Transverse colon (tissue), 4 donors: ENCODE measurements at regions not wholly inside any gene's neighbourhood (a gene's known extent, or its start where the extent isn't known, plus 50 kb on each side); places are given as distances from the start of the nearest gene placed in this dataset.
"Not testable (repeated sequence)": the region's sequence is repeated elsewhere in the genome, so short reads cannot be mapped to it uniquely, and the experiment has no call there.

Experiments used
- DNase-seq: peaks from one replicate; pipeline ENCODE4 v3.0.0-alpha.2; 2019
- H3K27ac ChIP-seq, 4 donors: fragments of 200-600 bp; sonication (generic); 2 replicates each; pipeline ENCODE4 v1.5.1; 2016 to 2018; ENCODE audit warnings: inconsistent platforms in 4 of 4
- H3K27me3 ChIP-seq: fragments of 200-600 bp; sonication (generic); 2 replicates; pipeline ENCODE4 v1.5.1; 2017; ENCODE audit warnings: inconsistent platforms
- H3K36me3 ChIP-seq, 4 donors: fragments of 200-600 bp; sonication (generic); 2 replicates each; pipeline ENCODE4 v1.5.1; 2017 to 2019; ENCODE audit warnings: inconsistent platforms in 4 of 4
- H3K4me1 ChIP-seq, 4 donors: fragments of 200-600 bp; sonication (generic); 2 replicates each; pipeline ENCODE4 v1.5.1; 2017 to 2020; ENCODE audit warnings: inconsistent platforms in 4 of 4
- H3K4me3 ChIP-seq, 4 donors: fragments of 200-600 bp; sonication (generic); 1 replicate in 1 of 4; 2 replicates in 3 of 4; pipeline versions ENCODE4 v1.5.1 to v1.6.1; 2017 to 2019; ENCODE audit warnings: inconsistent platforms in 4 of 4
- H3K9me3 ChIP-seq, 2 donors: fragments of 200-600 bp; sonication (generic); 2 replicates each; pipeline ENCODE4 v1.5.1; 2017 to 2019; ENCODE audit warnings: inconsistent platforms in 2 of 2
- WGBS, 2 donors: methylation state at CpG; one replicate each; pipeline ENCODE4 v1.1.5; 2018; ENCODE audit warnings: low coverage in 1 of 2; 5-methylcytosine and 5-hydroxymethylcytosine counted together
- in situ Hi-C, 4 donors: fragments of 200-750 bp; cut with MboI; loops; one replicate each; pipeline versions ENCODE4 v1.15.0 to v1.15.1; 2017; ENCODE audit warnings: low sequenced_read_pairs in 3 of 4, low pct_ligation_motif_present in 1 of 4, low pct_unique_long_range_greater_than_20kb in 1 of 4
- intact Hi-C: fragments of 100-400 bp; cut with DNase I; formaldehyde crosslinking; loops from one replicate; pipeline ENCODE4 v1.15.1; 2023; ENCODE audit warnings: low total_unique reads

DNA sequence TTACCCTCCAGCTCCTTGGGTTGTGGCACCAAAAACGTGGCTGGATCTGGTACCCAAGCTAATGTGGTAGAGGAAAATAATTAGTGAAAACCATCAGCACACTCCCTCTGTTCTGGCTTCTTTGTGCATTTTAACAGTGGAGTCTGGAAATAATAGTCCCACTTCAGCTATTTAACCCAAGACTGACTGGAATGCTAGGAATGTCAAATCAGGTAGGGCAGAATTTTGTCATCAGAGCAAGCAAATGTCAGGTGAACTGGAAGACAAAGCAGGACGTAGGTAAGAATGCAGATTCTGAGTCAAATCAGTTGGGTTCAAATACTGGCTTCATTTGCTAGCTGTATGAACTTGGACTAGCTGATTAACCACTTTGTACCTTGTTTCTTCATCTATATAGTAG, 144.0 kb upstream of the SPATA31A3 start:
- intact Hi-C loops, H3K36me3 ChIP-seq, H3K9me3 ChIP-seq, in situ Hi-C loops, H3K4me3 ChIP-seq, H3K27me3 ChIP-seq, H3K27ac ChIP-seq, H3K4me1 ChIP-seq, DNase-seq: not testable (repeated sequence)
- no CpG with 5 or more reads among the region's 2 CpGs for WGBS, 2 donors

DNA sequence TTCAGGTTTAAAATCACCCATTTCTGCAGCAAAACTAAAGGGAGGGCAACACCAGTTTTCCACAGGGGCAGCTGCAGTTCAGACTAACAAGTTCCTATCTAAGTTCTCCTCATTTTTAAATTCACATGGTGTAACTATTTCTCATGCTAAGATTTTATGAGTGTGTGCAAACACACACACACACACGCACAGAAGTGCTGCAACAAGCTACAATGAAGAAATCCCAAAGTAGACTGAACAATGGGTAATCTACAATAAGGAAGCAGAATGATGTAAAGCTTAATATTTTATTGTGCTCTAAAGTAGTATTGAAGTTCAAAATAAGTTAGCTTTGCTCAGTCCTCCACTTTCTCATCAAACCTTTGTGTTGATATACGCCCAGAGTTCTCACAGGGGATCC, 140.8 kb upstream of the SPATA31A3 start:
- H3K27me3 ChIP-seq, H3K9me3 ChIP-seq, in situ Hi-C loops, intact Hi-C loops, H3K36me3 ChIP-seq, H3K4me3 ChIP-seq, H3K27ac ChIP-seq, H3K4me1 ChIP-seq: not testable (repeated sequence)
- WGBS, 2 donors: 46 to 63% methylated on average over 1 of the region's 2 CpGs
- peak; percentile 16 for DNase-seq

DNA sequence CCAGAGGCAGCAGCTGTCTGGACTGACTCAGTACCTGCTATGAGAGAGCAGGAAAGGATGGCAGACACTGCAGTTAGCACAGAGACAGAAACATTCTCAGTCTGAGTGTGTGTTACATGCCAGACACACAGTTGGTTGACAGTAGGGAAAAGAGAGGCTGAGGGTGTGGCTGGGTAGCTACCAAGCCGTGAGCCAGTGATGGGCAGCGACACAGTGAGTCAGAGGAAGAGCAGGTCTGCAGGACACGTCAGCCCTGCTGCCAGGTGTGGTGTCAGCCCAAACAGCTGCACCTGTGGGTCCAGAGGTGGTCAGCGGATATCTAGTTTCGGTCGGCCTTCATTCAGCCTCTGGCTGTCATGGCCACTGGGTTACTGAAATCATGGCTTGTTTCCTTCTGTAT, 124.4 kb upstream of the SPATA31A3 start:
- H3K4me1 ChIP-seq, intact Hi-C loops, H3K36me3 ChIP-seq, H3K27me3 ChIP-seq, H3K27ac ChIP-seq, H3K4me3 ChIP-seq, DNase-seq, in situ Hi-C loops, H3K9me3 ChIP-seq: not testable (repeated sequence)
- no CpG with 5 or more reads among the region's 6 CpGs for whole genome bisulfite sequencing, 2 donors

- no CpG with 5 or more reads among the region's 4 CpGs for WGBS, 2 donors
- H3K27ac ChIP-seq, intact Hi-C loops, H3K27me3 ChIP-seq, DNase-seq, in situ Hi-C loops, H3K4me3 ChIP-seq, H3K9me3 ChIP-seq, H3K36me3 ChIP-seq, H3K4me1 ChIP-seq: not testable (repeated sequence)
Measured at GRCh38 chr9:67112148-67112547, 119.8 kb upstream of the SPATA31A3 start.

DNA sequence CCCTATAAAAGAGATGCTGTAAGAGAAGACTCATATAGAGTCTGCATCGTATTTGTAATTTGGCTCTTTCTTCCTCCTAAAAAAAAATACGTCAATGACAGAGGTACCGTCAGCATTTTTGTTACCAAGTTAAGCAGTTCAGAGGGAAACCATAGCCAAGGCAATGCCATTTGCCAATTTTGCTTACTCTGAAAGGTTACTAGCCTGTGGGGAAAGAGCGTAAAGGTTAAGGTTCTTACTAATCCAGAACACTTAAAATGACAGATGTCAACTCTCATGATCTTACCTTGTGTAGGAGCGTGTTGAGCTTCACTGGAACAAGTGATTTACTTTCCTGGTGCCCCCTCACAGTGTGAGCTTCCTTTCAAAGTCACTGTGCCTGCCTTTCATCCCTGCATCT, 119.4 kb upstream of the SPATA31A3 start:
- H3K4me1 ChIP-seq, H3K27me3 ChIP-seq, intact Hi-C loops, H3K27ac ChIP-seq, DNase-seq, H3K36me3 ChIP-seq, H3K4me3 ChIP-seq, in situ Hi-C loops, H3K9me3 ChIP-seq: not testable (repeated sequence)
- WGBS, 2 donors: 80% methylated on average over 5 of the region's 5 CpGs; no CpG with 5 or more reads in 1 of the 2 donors

DNA sequence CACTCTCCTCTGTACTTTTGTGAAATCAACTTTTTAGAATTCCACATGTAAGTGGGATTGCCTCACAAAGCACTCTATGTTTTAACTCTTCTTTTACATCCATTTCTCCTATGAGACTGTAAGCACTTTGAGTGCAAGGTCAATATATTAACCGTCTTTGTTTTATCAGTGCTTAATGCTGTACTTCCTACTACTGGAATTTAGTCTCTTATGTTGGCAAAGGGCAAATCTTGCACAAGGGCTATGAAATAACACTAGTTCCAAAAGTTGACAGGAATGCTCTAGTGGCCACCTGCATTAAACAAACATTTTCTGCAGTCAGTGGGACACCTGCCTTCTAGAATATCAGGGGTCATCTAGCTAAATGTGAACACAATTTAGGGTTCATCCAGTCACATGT, 117.5 kb upstream of the SPATA31A3 start:
- 72 to 83% methylated on average over 1 of the region's 1 CpG for WGBS, 2 donors
- DNase-seq, intact Hi-C loops, H3K27me3 ChIP-seq, H3K27ac ChIP-seq, H3K4me3 ChIP-seq, H3K36me3 ChIP-seq, H3K9me3 ChIP-seq, in situ Hi-C loops, H3K4me1 ChIP-seq: not testable (repeated sequence)

DNA sequence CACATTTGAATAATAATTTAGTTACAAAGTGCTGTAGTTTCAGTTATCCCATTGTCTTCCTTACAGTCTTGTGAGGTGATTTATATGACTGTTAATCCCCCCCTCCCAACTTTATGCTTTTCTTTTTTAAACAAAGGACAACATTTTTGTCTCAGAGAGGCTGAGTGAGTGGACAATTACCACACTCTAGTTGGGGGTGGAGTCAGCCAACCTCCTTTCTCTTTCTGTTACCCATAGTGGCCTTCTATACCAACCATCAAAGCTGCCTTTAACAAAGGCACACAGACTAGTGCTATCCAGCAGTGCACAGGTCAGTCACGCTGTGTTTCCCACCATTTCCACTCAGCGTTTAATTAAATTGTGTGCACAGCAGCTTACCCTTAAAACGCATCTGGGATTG, 114.3 kb upstream of the SPATA31A3 start:
- WGBS, 2 donors: 80% methylated on average over 3 of the region's 3 CpGs; no CpG with 5 or more reads in 1 of the 2 donors
- in situ Hi-C loops, H3K4me1 ChIP-seq, H3K27me3 ChIP-seq, intact Hi-C loops, H3K9me3 ChIP-seq, H3K4me3 ChIP-seq, DNase-seq, H3K36me3 ChIP-seq, H3K27ac ChIP-seq: not testable (repeated sequence)

DNA sequence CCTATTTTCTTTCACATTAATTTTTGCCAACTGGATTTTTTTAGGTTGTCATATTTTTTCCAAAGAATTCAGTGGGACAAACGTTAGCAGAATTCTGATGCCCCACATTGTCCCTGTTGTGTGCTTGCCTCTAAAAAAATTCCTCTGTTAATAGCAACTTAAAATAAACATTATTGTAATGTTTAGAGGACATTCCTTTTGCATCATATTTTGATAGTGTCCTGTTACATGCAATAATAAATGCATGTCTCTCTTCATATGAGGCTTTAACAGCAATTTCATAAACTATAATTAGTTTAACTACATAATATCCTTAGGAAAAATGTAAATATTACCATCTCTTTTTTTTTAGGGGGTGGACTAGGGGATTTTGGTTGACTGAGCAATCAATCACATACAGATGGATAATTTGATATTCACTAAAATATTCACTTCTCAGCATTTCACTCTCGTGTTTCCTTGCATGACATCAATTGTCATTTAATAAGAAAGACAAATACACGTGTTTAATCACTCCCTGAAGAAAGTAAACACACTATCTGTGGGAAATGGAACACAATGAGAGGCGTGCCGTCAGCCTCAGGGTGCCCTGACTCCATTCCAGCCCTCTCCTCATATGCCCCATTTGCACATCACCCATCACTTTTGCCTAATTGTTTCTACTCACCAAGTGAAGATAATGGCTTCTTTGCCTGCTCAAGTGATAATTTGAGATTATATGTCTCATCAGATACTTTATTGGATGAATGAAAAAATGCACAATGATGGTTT, 110.3 kb upstream of the SPATA31A3 start:
- H3K9me3 ChIP-seq, H3K27me3 ChIP-seq, in situ Hi-C loops, H3K4me1 ChIP-seq, H3K27ac ChIP-seq, H3K4me3 ChIP-seq, H3K36me3 ChIP-seq, intact Hi-C loops, DNase-seq: not testable (repeated sequence)
- WGBS, 2 donors: 46% methylated on average over 3 of the region's 5 CpGs; no CpG with 5 or more reads in 1 of the 2 donors

DNA sequence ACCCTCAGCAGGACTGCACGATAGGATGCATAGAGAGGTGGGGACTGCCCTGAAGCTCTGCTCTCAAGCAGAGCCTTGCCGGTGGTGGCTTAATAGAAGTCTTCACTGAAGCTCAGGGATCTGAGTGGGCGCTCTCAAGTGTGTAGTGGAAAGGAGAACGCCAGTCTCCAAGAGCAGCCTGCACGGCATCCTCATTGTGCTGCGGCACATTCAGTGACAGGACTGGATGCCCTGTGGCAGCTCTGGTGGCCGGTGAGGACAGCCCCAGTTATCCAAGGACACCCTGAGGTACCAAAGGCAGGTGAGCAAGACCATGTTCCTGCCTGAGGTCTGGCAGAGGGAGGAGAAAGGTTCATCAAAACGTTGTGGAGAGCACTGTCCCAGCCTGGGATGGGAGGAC, 98.8 kb upstream of the SPATA31A3 start:
- in situ Hi-C loops, H3K4me1 ChIP-seq, H3K27ac ChIP-seq, H3K27me3 ChIP-seq, H3K36me3 ChIP-seq, H3K9me3 ChIP-seq, DNase-seq, H3K4me3 ChIP-seq, intact Hi-C loops: not testable (repeated sequence)
- WGBS, 2 donors: 70% methylated on average over 7 of the region's 8 CpGs; no CpG with 5 or more reads in 1 of the 2 donors

GRCh38 chr9:67086862-67087261, 94.5 kb upstream of the SPATA31A3 start:
- DNase-seq, in situ Hi-C loops, H3K27me3 ChIP-seq, H3K4me3 ChIP-seq, H3K9me3 ChIP-seq, intact Hi-C loops, H3K4me1 ChIP-seq, H3K27ac ChIP-seq, H3K36me3 ChIP-seq: not testable (repeated sequence)
- 75 to 100% methylated on average over 1 of the region's 1 CpG for WGBS, 2 donors

DNA sequence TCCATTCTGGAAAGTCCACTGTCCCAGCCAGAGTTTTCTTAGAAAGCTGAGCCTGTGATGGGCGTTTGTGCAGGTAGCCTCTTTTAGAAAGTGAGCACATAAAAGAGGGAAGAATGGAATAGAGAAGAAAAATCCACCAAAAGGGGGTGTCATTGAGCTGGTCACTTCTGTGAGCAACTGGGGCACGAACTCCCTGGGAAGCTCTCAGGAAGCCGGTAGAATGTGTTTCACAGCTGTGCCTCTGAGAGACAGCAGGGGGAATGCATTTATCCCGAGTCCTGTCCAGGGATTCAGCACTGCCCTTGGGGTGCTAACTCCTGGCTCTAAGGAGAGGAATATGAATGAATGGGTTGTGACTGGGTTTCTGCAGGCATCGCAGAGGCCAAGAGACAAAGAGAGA, 73.8 kb upstream of the SPATA31A3 start:
- DNase-seq, H3K4me1 ChIP-seq, H3K27ac ChIP-seq, in situ Hi-C loops, H3K9me3 ChIP-seq, H3K36me3 ChIP-seq, intact Hi-C loops, H3K4me3 ChIP-seq, H3K27me3 ChIP-seq: not testable (repeated sequence)
- 49 to 100% methylated on average over 1 to 5 of the region's 5 CpGs for WGBS, 2 donors
